Natural killer cell (primary cell): ENCODE measurements at regions not wholly inside any gene's neighbourhood (a gene's known extent, or its start where the extent isn't known, plus 50 kb on each side); places are given as distances from the start of the nearest gene placed in this dataset.

Experiments
- ATAC-seq, 3 donors: fragments of 150-1000 bp in 2 of 3; fragments of 200-7000 bp in 1 of 3; cut with Tn5 transposase; 1 replicate in 1 of 3; 2 replicates in 2 of 3; pipeline ENCODE4 v1.10.0; 2021; ENCODE audit warnings: mild to moderate bottlenecking in 2 of 3, moderate library complexity in 2 of 3
- DNase-seq, 2 donors: peaks; one replicate each; pipeline versions ENCODE4 v3.0.0 to v3.0.0-alpha.2; 2013 to 2021; ENCODE audit warnings: mixed read lengths in 1 of 2
- H3K27ac ChIP-seq: one replicate; pipeline ENCODE4 v1.5.1; 2013; ENCODE audit warnings: mild to moderate bottlenecking, low read length
- H3K27me3 ChIP-seq: one replicate; pipeline ENCODE4 v1.6.1; 2013; ENCODE audit warnings: low read length; ENCODE audit not compliant: control insufficient read depth, insufficient read depth
- H3K36me3 ChIP-seq: one replicate; pipeline ENCODE4 v1.6.1; 2013; ENCODE audit warnings: low read length; ENCODE audit not compliant: control insufficient read depth, insufficient read depth
- H3K4me1 ChIP-seq: one replicate; pipeline ENCODE4 v1.6.1; 2013; ENCODE audit warnings: low read length; ENCODE audit not compliant: control insufficient read depth, insufficient read depth
- H3K4me3 ChIP-seq: one replicate; pipeline ENCODE4 v1.5.1; 2013; ENCODE audit warnings: low read length
- H3K9me3 ChIP-seq: one replicate; pipeline ENCODE4 v1.6.1; 2013; ENCODE audit warnings: low read length; ENCODE audit not compliant: control insufficient read depth, insufficient read depth
- H3K27ac Mint-ChIP-seq, 2 donors: one replicate each; pipeline ENCODE4 v1.8.0; 2022; ENCODE audit warnings: mild to moderate bottlenecking in 2 of 2, mixed read lengths in 2 of 2, moderate library complexity in 1 of 2
- H3K27me3 Mint-ChIP-seq, 2 donors: one replicate each; pipeline ENCODE4 v1.8.0; 2022; ENCODE audit warnings: low read depth in 2 of 2, mixed read lengths in 2 of 2
- H3K36me3 Mint-ChIP-seq: one replicate; pipeline ENCODE4 v1.8.0; 2022; ENCODE audit warnings: mixed read lengths
- H3K4me1 Mint-ChIP-seq, 2 donors: one replicate each; pipeline ENCODE4 v1.8.0; 2022; ENCODE audit warnings: mixed read lengths in 2 of 2
- H3K4me3 Mint-ChIP-seq: one replicate; pipeline ENCODE4 v1.8.0; 2022; ENCODE audit warnings: mild to moderate bottlenecking, moderate library complexity, mixed read lengths
- H3K9me3 Mint-ChIP-seq, 2 donors: one replicate each; pipeline ENCODE4 v1.8.0; 2022; ENCODE audit warnings: mixed read lengths in 2 of 2
- WGBS: methylation state at CpG from one replicate; pipeline ENCODE4 v1.1.7; 2013; ENCODE audit warnings: missing lambda C conversion rate; ENCODE audit not compliant: insufficient coverage; 5-methylcytosine and 5-hydroxymethylcytosine counted together
- intact Hi-C: fragments of 100-400 bp; cut with micrococcal nuclease; formaldehyde crosslinking; loops from one replicate; pipeline ENCODE4 v1.14.2; 2022
- TF ChIP-seq, protein P1 (sequence below): fragments of 200-600 bp; IDR thresholded peaks from one replicate; pipeline ENCODE4 v1.8.0; 2022; ENCODE audit warnings: antibody characterized with exemption

- Histone ChIP-seq H3K9me3 (peaks cover 3% of the 10 kb centered on the region), H3K4me1 (no peaks in the 10 kb centered on the region), H3K27me3 (no peaks in the 10 kb centered on the region), H3K4me3 (no peak overlapping the region), H3K27ac (no peak overlapping the region), H3K36me3 (no peaks in the 10 kb centered on the region)
- DNase-seq (no peak), ATAC-seq (no peak)
- Mint-ChIP-seq H3K36me3 (no peaks in the 10 kb centered on the region), H3K4me3 (no peak overlapping the region), H3K27me3 (no peaks in the 10 kb centered on the region), H3K27ac (no peak overlapping the region), H3K9me3 (peaks cover 11 to 16% of the 10 kb centered on the region in 2 donors), H3K4me1 (no peaks in the 10 kb centered on the region)
- TF ChIP-seq, protein P1, sequence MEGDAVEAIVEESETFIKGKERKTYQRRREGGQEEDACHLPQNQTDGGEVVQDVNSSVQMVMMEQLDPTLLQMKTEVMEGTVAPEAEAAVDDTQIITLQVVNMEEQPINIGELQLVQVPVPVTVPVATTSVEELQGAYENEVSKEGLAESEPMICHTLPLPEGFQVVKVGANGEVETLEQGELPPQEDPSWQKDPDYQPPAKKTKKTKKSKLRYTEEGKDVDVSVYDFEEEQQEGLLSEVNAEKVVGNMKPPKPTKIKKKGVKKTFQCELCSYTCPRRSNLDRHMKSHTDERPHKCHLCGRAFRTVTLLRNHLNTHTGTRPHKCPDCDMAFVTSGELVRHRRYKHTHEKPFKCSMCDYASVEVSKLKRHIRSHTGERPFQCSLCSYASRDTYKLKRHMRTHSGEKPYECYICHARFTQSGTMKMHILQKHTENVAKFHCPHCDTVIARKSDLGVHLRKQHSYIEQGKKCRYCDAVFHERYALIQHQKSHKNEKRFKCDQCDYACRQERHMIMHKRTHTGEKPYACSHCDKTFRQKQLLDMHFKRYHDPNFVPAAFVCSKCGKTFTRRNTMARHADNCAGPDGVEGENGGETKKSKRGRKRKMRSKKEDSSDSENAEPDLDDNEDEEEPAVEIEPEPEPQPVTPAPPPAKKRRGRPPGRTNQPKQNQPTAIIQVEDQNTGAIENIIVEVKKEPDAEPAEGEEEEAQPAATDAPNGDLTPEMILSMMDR = no peak
- intact Hi-C loops = no loop called here
Observed at GRCh38 chr7:81036871-81037270, 118.0 kb upstream of the SEMA3C start.

- H3K27ac Mint-ChIP-seq = no peak overlapping the region
- no peak overlapping the region for H3K4me3 Mint-ChIP-seq
- H3K36me3 Mint-ChIP-seq = no peaks in the 10 kb centered on the region
- no peak for DNase-seq
- no peaks in the 10 kb centered on the region for H3K27me3 Mint-ChIP-seq
- no peaks in the 10 kb centered on the region for H3K4me1 ChIP-seq
- H3K27me3 ChIP-seq = no peaks in the 10 kb centered on the region
- H3K9me3 ChIP-seq = peaks cover 3% of the 10 kb centered on the region
- H3K27ac ChIP-seq = no peak overlapping the region
- no peak for ATAC-seq
- intact Hi-C loops = no loop called here
- no peaks in the 10 kb centered on the region for H3K36me3 ChIP-seq
- 83% methylated on average over 5 of the region's 5 CpGs for WGBS
- TF ChIP-seq, protein P1 = no peak
- H3K4me1 Mint-ChIP-seq = no peaks in the 10 kb centered on the region
- no peak overlapping the region for H3K4me3 ChIP-seq
- peaks cover 11 to 14% of the 10 kb centered on the region in 2 donors for H3K9me3 Mint-ChIP-seq
Observed at GRCh38 chr7:81036057-81036456, 117.2 kb upstream of the SEMA3C start.

DNA sequence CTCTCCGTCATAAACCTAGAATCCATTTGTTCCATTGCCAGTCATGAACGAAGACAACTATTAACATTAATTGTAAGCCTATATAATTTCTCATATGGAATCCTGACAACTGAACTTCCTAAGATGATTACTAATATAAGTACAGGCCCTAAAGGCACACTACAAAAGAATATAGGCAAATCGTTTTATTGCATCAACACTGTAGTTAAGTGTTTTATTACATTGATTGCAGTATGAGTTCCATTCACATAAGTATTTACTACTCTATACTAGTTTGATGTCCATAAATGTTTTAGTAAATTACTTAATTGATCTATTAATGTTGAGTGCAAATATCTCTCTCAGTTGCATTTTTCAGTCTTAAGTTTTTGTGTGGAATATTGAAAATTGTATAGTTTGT is 113.1 kb upstream of the SEMA3C start:
- Histone ChIP-seq H3K9me3 (peaks cover 3% of the 10 kb centered on the region), H3K27me3 (no peaks in the 10 kb centered on the region), H3K4me3 (no peak overlapping the region), H3K27ac (no peak overlapping the region), H3K4me1 (no peaks in the 10 kb centered on the region), H3K36me3 (no peaks in the 10 kb centered on the region)
- Mint-ChIP-seq H3K36me3 (no peaks in the 10 kb centered on the region), H3K4me1 (no peaks in the 10 kb centered on the region), H3K9me3 (peaks cover 10 to 15% of the 10 kb centered on the region in 2 donors), H3K4me3 (no peak overlapping the region), H3K27me3 (no peaks in the 10 kb centered on the region), H3K27ac (no peak overlapping the region)
- TF ChIP-seq, protein P1 = no peak
- intact Hi-C loops = no loop called here
- DNase-seq (no peak), ATAC-seq (no peak)
- WGBS = 92% methylated on average over 2 of the region's 3 CpGs

- no peaks in the 10 kb centered on the region for H3K36me3 ChIP-seq
- no peak overlapping the region for H3K27ac ChIP-seq
- no peaks in the 10 kb centered on the region for H3K4me1 ChIP-seq
- no peak for DNase-seq
- H3K4me1 Mint-ChIP-seq = no peaks in the 10 kb centered on the region
- H3K27ac Mint-ChIP-seq = no peak overlapping the region
- no peak for ATAC-seq
- H3K9me3 ChIP-seq = peaks cover 3% of the 10 kb centered on the region
- H3K4me3 Mint-ChIP-seq = no peak overlapping the region
- intact Hi-C loops = no loop called here
- no peaks in the 10 kb centered on the region for H3K27me3 ChIP-seq
- 83% methylated on average over 1 of the region's 2 CpGs for WGBS
- no peaks in the 10 kb centered on the region for H3K27me3 Mint-ChIP-seq
- TF ChIP-seq, protein P1 = no peak
- no peak overlapping the region for H3K4me3 ChIP-seq
- no peaks in the 10 kb centered on the region for H3K36me3 Mint-ChIP-seq
- H3K9me3 Mint-ChIP-seq = peaks cover 10 to 15% of the 10 kb centered on the region in 2 donors
Observed at GRCh38 chr7:81031243-81031642, 112.4 kb upstream of the SEMA3C start.
